ENCODE measurements at regions not wholly inside any gene's neighbourhood (a gene's known extent, or its start where the extent isn't known, plus 50 kb on each side); places are given as distances from the start of the nearest gene placed in this dataset.
"Not testable (repeated sequence)": the region's sequence is repeated elsewhere in the genome, so short reads cannot be mapped to it uniquely, and the experiment has no call there.

- no peak for DNase-seq
Measured at GRCh38 chr4:3611778-3612177, 79.6 kb upstream of the LRPAP1 start.

- DNase-seq, result not testable (repeated sequence)
Measured at GRCh38 chr4:3610851-3611250, 78.6 kb upstream of the LRPAP1 start.

- DNase-seq, result not testable (repeated sequence)
Measured at GRCh38 chr4:3609905-3610304, 77.7 kb upstream of the LRPAP1 start.

GRCh38 chr4:3607690-3608552, 75.7 kb upstream of the LRPAP1 start:
- peak; percentile 34 for DNase-seq

GRCh38 chr4:3606850-3607249, 74.6 kb upstream of the LRPAP1 start:
- DNase-seq, result not testable (repeated sequence)

- DNase-seq, result not testable (repeated sequence)
Measured at GRCh38 chr4:3606271-3606670, 74.0 kb upstream of the LRPAP1 start.

GRCh38 chr4:3605491-3605890, 73.3 kb upstream of the LRPAP1 start:
- DNase-seq, result no peak

- DNase-seq, result not testable (repeated sequence)
Measured at GRCh38 chr4:3602886-3603645, 70.8 kb upstream of the LRPAP1 start.

GRCh38 chr4:3601992-3602391, 69.8 kb upstream of the LRPAP1 start:
- no peak for DNase-seq

GRCh38 chr4:3601108-3601690, 69.0 kb upstream of the LRPAP1 start:
- DNase-seq, result not testable (repeated sequence)

GRCh38 chr4:3599951-3600350, 67.7 kb upstream of the LRPAP1 start:
- no peak for DNase-seq

- no peak for DNase-seq
Measured at GRCh38 chr4:3598695-3599227, 66.5 kb upstream of the LRPAP1 start.

GRCh38 chr4:3597896-3598505, 65.8 kb upstream of the LRPAP1 start:
- not testable (repeated sequence) for DNase-seq

- not testable (repeated sequence) for DNase-seq
Measured at GRCh38 chr4:3596957-3597733, 64.9 kb upstream of the LRPAP1 start.

GRCh38 chr4:3595627-3596291, 63.5 kb upstream of the LRPAP1 start:
- DNase-seq, result not testable (repeated sequence)

GRCh38 chr4:3594751-3595150, 62.5 kb upstream of the LRPAP1 start:
- peak; percentile 54 for DNase-seq

GRCh38 chr4:3589946-3590924, 58.0 kb upstream of the LRPAP1 start:
- DNase-seq, result peak; percentile 61

- DNase-seq, result not testable (repeated sequence)
Measured at GRCh38 chr4:3589379-3589778, 57.2 kb upstream of the LRPAP1 start.

- DNase-seq, result not testable (repeated sequence)
Measured at GRCh38 chr4:3588517-3589194, 56.4 kb upstream of the LRPAP1 start.

Data from NCI-H1694 (cell line).